Gastrocnemius medialis (tissue), 4 donors: ENCODE measurements at regions not wholly inside any gene's neighbourhood (a gene's known extent, or its start where the extent isn't known, plus 50 kb on each side); places are given as distances from the start of the nearest gene placed in this dataset.

Experiments used
- POLR2A ChIP-seq, 2 donors: fragments of 450-650 bp; IDR thresholded peaks; one replicate each; pipeline ENCODE4 v1.6.1; 2017; ENCODE audit warnings: antibody characterized with exemption in 2 of 2, mild to moderate bottlenecking in 2 of 2, moderate library complexity in 2 of 2
- TF ChIP-seq, protein P1 (sequence below), 5 experiments: fragments of 450-650 bp in 3 of 5; fragments of 200-600 bp in 2 of 5; sonication (generic) in 2 of 5; IDR thresholded peaks in 4 of 5; conservative IDR thresholded peaks in 1 of 5; 1 replicate in 4 of 5; 2 replicates in 1 of 5; pipeline ENCODE4 v1.5.1; 2016 to 2019; ENCODE audit warnings: antibody characterized with exemption in 5 of 5, mild to moderate bottlenecking in 3 of 5, moderate library complexity in 3 of 5

DNA sequence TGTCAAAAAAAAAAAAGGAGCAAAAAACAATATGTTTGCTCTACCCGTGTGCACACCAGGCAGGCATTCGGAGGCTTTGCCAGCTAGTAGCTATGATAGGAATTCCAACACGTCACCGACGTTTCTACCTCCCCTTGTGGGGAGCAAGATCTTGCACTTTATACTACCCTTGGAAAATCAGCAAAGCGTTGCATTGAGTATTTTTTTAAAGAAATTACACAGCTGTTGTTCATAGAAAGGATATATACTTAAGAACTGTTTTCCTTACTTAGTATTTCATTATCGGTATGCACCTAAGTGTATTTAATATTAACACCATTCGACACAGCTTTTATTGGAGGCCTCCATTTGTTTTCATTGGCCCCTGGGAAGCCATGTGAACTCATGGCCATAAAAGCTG, 159.9 kb upstream of the MGMT start:
- TF ChIP-seq, protein P1, sequence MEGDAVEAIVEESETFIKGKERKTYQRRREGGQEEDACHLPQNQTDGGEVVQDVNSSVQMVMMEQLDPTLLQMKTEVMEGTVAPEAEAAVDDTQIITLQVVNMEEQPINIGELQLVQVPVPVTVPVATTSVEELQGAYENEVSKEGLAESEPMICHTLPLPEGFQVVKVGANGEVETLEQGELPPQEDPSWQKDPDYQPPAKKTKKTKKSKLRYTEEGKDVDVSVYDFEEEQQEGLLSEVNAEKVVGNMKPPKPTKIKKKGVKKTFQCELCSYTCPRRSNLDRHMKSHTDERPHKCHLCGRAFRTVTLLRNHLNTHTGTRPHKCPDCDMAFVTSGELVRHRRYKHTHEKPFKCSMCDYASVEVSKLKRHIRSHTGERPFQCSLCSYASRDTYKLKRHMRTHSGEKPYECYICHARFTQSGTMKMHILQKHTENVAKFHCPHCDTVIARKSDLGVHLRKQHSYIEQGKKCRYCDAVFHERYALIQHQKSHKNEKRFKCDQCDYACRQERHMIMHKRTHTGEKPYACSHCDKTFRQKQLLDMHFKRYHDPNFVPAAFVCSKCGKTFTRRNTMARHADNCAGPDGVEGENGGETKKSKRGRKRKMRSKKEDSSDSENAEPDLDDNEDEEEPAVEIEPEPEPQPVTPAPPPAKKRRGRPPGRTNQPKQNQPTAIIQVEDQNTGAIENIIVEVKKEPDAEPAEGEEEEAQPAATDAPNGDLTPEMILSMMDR (IDR thresholded peaks at IDR 0.05 in 4 of 5, conservative IDR thresholded peaks at IDR 0.05 in 1 of 5): no peak
- TF ChIP-seq POLR2A (IDR thresholded peaks at IDR 0.05): no peak
